LoVo (cell line): ENCODE measurements at regions not wholly inside any gene's neighbourhood (a gene's known extent, or its start where the extent isn't known, plus 50 kb on each side); places are given as distances from the start of the nearest gene placed in this dataset.

Experiments
- DNase-seq: peaks from one replicate; pipeline ENCODE4 v3.0.0-alpha.2; 2016; ENCODE audit warnings: low spot score

- DNase-seq: no peak
Measured at GRCh38 chr2:45212953-45213635, 203.8 kb upstream of the SIX2 start.

- no peak for DNase-seq
Measured at GRCh38 chr2:45211636-45212035, 202.4 kb upstream of the SIX2 start.

GRCh38 chr2:45210462-45211195 is 201.4 kb upstream of the SIX2 start:
- no peak for DNase-seq

GRCh38 chr2:45209875-45210274 is 200.6 kb upstream of the SIX2 start:
- DNase-seq: no peak

DNA sequence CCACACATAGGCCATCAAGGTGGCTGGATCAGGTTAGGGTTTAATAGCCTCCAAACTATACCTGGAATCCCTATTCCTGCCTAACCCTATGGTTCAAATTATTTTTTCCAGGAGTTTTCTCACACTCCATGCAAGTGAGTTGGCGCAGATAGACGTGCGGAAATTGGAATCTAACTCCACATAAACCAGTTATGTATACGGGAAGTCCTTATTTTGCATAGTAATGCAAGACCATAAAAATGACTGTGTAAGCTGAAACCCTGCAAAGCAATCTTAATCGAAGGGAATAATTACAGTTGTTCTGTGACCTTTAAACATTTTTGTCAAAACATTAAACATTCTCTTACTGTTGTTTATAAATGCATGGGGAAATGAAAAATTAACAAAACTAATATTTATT is 200.1 kb upstream of the SIX2 start:
- no peak for DNase-seq

DNA sequence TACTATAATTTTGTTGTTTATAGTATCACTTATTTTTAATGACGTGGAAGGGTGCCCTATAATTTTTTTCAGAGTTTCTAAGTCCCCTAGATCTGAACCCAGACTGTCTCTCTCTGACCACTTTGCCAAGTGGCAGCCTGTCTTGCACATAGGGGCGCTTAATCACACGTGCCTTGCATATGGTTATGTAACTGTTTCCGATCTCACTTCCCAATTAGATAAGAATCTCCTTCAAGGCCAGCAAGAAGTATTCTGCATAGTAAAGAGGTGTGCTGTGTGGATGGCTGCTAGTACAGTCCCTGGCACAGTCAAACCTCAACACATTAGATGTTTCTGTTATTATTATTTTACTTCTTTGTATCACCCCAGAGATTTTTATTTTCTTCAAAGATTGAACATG is 197.8 kb upstream of the SIX2 start:
- DNase-seq: no peak

- DNase-seq: no peak
Measured at GRCh38 chr2:45205985-45206384, 196.7 kb upstream of the SIX2 start.

GRCh38 chr2:45205480-45205879 is 196.2 kb upstream of the SIX2 start:
- DNase-seq: no peak

DNA sequence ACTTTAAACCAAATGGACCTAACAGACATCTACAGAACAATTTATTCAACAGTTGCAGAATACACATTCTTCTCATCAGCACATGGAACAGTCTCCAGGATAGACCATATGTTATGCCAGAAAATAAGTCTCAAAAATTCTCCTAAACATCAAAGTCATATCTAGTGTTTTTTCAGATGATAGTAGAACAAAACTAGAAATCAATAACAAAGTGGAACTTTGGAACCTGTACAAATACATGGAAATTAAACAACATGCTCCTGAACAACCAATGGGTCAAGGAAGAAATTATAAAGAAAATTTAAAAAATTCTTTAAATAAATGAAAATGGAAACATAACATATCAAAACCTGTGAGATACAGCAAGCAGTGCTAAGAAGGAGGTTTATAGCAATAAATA is 194.1 kb upstream of the SIX2 start:
- no peak for DNase-seq

DNA sequence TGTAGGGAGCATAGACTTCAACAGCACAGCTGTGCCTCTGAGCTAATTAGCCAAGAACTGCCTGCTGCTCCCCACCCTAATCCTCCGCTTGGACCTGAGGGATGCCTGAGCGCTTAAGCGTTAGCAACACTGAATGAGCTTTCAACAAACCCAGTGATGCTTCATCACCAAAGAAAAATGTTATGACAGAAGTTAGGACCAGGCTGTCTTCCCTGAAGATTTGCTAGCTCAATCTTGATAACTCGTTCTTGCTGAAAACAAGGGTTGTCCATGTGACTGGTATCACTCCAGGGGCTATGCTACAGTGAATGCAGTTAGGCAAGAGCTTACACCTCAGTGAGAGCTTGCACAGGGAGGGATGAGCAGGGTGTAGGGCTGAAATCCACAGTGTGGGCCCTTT is 190.7 kb upstream of the SIX2 start:
- no peak for DNase-seq

- DNase-seq: no peak
Measured at GRCh38 chr2:45195916-45196315, 186.7 kb upstream of the SIX2 start.

DNA sequence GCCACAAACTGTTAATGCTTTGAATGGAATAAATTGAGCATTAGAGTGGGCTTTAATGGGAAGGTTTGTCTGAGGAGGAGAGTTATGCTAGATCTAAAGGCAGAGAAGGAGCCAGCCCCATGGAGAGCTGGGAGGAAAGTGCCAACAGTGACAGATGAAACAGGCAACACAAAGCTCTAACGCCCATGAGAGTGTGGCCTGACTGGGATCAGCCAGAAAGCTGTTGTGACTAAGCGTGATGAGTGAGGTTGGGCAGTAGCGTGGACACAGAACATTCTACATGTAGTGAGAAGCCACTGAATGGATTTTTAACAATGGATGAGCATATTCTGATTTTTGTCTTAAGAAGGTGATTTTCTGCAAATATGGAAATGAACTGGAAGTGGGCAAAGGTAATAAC is 185.3 kb upstream of the SIX2 start:
- no peak for DNase-seq

- DNase-seq: no peak
Measured at GRCh38 chr2:45193581-45193980, 184.3 kb upstream of the SIX2 start.

DNA sequence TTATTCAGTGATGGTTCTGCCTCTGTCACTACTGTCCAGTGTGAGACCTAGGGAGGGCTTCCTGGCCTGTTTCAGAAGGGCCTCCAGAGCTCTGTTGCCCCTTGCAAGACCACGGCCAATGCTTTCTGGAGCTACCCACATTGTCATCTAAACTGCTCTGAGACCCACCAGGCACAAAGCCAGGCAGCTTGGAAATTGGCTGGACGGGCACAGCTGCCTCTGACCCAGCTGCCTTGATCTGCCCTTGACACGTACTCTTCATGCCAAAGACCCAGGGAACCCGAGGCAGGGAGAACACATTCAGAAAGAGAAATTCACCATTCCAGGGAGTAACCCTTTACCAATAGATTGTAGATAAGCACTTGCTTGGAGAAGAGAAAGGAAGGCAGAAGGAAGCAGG is 183.7 kb upstream of the SIX2 start:
- no peak for DNase-seq

GRCh38 chr2:45192481-45192880 is 183.2 kb upstream of the SIX2 start:
- DNase-seq: no peak

GRCh38 chr2:45191976-45192375 is 182.7 kb upstream of the SIX2 start:
- no peak for DNase-seq

- DNase-seq: no peak
Measured at GRCh38 chr2:45191146-45191863, 182.1 kb upstream of the SIX2 start.

DNA sequence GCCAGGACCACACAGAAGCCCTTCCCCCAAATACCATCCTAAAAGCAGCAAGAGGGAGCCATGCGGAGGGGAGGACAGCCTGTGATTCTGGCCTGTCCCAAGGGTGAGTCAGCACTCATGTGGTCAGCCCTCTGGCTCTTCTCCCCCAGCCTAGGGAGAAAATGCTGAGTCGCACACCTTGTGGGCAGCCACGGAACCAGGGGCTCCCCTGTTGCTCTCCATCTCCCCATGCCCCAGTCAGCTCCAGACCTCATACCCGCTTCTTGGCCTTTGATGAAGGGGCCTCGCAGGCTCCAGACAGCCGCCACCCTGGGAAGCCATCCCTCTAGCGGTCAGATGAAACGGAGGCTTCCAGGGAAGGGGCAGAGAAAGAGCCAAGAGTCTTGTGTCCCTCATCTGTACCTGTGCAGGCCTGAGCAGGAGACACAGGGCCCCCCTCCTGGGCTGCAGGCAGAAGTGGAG is 181.3 kb upstream of the SIX2 start:
- DNase-seq: no peak

DNA sequence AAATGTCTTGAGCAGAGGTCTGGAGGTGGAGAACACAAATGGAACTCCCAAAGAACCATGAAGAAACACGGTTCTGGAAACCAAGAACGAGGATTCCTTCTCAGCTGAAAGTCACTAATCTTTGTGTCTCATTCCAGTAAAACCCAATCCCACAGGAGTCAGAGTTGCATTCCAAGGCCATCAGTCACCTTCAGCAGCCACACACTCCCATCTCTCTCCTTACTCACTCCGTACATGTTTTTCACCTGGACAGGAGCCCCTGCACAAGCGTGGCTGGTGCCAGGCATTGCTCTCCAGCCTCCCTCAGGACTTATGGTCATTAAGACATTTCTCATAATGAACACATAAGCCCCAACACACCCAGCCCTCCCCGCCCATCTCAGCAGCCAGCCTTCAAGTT is 175.4 kb upstream of the SIX2 start:
- DNase-seq: peak; percentile 55

GRCh38 chr2:45182667-45183295 is 173.5 kb upstream of the SIX2 start:
- DNase-seq: no peak

DNA sequence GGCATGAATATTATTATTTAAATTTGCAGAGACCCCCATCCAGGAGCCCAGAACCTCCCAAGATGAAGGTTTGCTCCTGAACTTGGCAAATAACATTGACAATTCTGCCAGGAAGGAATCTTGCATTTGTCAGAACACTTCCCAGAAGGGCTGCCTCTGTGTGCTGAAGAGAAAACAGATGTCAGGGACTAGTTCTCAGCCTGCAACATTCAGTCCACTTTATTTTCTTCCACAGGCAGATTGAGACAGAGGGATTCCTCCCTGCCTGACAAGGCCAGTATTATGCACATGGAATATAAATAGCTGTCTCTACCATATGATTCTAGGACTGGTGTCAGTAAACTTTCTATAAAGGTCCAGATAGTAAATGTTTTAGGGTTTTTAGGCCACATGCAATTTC is 171.5 kb upstream of the SIX2 start:
- DNase-seq: no peak

DNA sequence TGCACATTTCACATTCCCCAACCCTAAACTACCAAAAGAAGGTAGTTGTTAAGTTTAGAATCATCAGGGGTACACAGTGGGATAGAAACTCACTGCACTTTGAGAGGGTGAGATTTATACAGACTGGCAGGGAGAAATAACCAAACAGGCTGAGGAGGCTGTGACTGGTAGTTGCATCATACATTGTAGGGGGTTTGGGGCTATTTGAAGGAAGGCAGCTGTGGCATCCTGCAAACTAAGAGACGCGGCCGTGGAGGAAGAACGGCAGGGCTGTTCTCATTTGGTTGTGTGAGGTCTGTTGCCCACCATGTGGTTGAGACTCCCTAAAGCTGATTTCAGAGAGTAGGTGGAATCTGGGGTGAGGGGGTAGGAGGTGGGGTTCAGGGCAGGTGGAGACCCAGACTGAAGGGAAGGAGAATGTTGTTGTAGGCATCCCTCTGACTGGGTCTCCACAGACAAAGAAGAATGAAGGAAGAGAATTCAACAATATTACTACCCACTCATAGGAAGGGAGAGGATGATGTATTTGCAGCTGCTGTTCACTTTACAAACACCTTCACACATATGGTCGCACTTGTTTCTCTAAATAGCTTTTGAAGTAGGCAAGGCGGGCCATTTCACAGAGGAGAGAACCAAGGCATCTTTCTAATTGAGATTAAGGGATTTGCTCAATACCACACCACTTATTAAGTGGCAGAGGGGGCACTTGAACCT is 170.9 kb upstream of the SIX2 start:
- no peak for DNase-seq
